DMS 273 treated with DMSO at 0.1 percent for 48 hours (cell line): ENCODE measurements at regions not wholly inside any gene's neighbourhood (a gene's known extent, or its start where the extent isn't known, plus 50 kb on each side); places are given as distances from the start of the nearest gene placed in this dataset.

Experiments used
- DNase-seq: peaks from one replicate; lab custom pipeline; 2025; lab: John Stamatoyannopoulos, UW

DNA sequence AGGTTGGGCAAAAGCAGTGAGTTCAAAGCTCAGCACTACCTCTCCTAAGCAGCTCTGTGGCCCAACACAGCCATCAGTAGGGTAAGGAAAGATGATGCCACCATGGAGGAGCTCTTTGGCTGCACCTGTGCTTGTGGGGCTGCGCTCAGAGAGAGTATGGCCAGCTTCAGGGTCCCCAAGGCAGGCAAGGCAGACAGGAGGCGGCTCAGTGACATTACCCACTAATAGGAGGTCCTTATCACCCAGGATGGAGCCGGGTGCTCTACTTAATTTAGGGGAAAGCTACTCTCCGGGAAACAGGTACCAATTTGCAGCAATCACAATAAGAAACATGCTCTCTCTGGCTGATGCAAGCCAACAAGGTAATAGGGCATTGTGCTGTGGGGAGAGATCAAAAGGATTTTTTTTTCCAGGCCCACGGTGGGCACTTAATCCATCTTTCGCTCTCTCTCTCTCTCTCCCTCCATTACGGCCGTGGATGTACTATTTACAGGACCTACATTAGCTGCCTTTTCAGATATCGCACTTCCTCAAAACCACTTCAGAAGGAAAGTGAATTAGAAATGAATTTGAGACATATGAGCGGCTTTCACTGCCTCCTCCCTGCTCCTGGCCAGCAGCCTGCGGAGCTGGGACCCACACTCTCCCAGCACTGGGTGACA lies 446.3 kb downstream of the SOX6 start:
- no peak for DNase-seq

DNA sequence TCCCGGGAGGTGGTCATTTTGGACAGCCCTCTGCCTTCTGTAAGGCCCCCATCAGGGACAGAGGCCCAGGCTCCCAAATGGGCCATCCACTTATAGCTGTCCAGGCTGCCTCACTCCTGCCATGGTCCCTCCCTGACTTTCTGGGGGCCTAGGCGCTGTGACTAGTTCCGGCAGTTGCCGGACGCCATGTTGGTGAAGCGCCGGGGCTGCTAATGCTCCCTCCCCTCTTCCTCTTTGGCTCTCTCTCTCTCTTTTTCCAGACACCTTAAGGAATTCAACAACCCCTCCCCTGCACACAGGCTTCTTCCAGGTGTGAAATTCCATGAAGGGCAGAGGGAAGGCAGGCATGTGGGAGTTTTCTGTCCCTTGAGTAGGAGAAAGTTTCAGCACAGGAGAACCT lies 445.6 kb downstream of the SOX6 start:
- no peak for DNase-seq

DNA sequence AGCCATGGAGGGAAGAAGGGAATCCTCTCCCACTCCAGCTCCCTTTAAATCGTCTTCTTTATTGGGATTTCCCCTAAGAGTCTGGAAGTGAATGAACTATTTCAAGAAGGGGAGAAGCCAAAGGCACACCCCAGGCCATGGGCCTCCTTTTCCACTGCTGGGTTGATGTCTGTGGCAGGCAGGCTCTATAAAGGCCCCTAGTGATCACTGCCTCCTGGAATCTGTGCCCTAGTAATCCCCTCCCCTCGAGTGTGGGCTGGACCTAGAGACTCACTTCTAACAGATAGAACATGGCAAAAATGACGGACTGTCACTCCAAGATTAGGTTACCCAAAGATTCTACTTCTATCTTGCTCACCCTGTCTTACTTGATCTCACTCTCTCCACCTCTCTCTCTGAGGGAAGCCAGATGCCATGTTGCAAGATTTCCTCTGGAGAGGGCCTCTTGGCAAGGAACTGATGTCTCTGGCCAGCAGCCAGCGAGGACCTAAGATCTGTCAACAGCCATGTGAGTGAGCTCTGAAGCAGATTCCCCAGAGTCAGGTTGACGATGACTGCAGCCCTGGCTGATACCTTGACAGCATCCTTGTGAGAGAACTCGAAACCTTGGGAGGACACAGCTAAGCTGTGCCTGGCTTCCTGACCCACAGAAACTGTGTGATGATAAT lies 444.8 kb downstream of the SOX6 start:
- peak; percentile 2 for DNase-seq

DNA sequence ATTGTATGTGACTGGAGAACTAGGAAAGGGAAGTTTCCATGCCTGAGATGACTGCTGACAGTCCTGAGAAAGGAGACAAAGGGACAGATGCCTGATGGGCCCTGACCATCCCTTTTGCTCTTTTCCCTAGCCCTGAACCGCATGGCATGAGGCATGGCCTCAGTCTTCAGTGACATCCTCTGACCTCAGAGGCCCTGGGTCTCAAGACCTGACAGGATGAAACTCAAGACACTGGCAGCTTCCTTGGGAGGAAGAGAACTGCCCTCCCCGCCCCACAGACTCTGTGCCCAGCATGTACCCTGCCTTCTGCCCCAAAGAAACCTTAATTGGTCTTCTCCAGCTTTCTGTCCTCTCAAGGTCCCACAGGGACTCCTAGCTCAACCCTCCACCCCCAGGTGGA lies 444.1 kb downstream of the SOX6 start:
- no peak for DNase-seq

DNA sequence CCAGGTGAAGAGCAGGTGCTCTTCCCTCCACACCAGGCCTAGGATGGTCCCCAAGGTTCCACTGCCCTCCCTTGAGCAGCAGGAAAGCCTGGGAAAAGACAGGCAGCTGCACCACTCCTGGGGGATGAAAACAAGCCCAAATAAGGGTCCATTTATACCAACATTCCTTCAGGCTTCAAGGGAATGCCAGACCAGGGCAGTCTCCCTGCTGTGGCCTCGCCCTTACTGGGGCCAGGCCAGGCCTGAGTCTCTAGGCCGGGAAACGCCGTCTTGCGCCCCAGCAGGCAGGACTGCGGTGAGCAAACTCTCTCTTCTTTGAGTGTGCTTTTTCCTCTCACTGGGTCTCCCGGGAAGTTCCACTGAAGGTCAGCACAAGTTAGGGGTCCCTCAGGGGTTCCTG lies 443.5 kb downstream of the SOX6 start:
- no peak for DNase-seq

DNA sequence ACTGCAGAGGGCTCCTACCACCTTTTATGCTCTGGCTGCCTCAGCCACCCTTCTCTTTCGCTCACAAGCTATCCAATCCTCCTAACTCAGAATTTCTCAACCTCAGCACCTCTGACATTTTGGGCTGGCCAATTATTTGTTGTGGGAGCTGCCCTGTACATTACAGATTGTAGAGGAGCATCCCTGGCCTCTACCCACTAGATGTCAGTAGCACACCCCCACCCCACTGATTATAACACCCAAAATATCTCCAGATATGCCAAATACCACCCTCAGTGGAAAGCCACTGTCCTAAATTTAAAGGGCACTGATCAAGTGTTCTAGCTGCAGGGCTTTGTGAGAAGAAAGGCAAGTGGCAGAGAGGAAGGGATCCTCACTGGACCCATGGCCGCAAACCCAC lies 443.1 kb downstream of the SOX6 start:
- no peak for DNase-seq
